Thymus (tissue), 11 donors: ENCODE measurements at regions not wholly inside any gene's neighbourhood (a gene's known extent, or its start where the extent isn't known, plus 50 kb on each side); places are given as distances from the start of the nearest gene placed in this dataset.

Source experiments
- DNase-seq, 9 donors: peaks; one replicate each; pipeline ENCODE4 v3.0.0-alpha.2; 2013; ENCODE audit warnings: low spot score in 9 of 9, low read depth in 6 of 9, missing footprints in 1 of 9
- H3K27ac ChIP-seq, 2 donors: one replicate each; pipeline ENCODE4 v1.5.1; 2013; ENCODE audit warnings: control low read depth in 1 of 2, low read depth in 1 of 2, low read length in 1 of 2, mild to moderate bottlenecking in 1 of 2, moderate library complexity in 1 of 2
- H3K27me3 ChIP-seq, 2 donors: one replicate each; pipeline ENCODE4 v1.5.1; 2013; ENCODE audit warnings: low read length in 1 of 2; ENCODE audit not compliant: control insufficient read depth in 2 of 2, insufficient read depth in 1 of 2
- H3K36me3 ChIP-seq, 2 donors: one replicate each; pipeline ENCODE4 v1.5.1; 2013; ENCODE audit warnings: low read length in 1 of 2, mild to moderate bottlenecking in 1 of 2, moderate library complexity in 1 of 2; ENCODE audit not compliant: control insufficient read depth in 2 of 2, insufficient read depth in 2 of 2
- H3K4me1 ChIP-seq, 2 donors: one replicate each; pipeline ENCODE4 v1.5.1; 2013; ENCODE audit warnings: low read length in 2 of 2; ENCODE audit not compliant: control insufficient read depth in 2 of 2, insufficient read depth in 2 of 2
- H3K4me3 ChIP-seq, 2 donors: one replicate each; pipeline ENCODE4 v1.5.1; 2013; ENCODE audit warnings: low read length in 2 of 2, control low read depth in 1 of 2, mild to moderate bottlenecking in 1 of 2
- H3K9me3 ChIP-seq, 2 donors: one replicate each; pipeline ENCODE4 v1.5.1; 2013; ENCODE audit warnings: low read length in 1 of 2, mild to moderate bottlenecking in 1 of 2; ENCODE audit not compliant: control insufficient read depth in 2 of 2, insufficient read depth in 1 of 2
- WGBS: extraction: QIAGEN DNeasy Blood & Tissue Kit; methylation state at CpG from one replicate; pipeline ENCODE4 v1.1.7; 2013; 5-methylcytosine and 5-hydroxymethylcytosine counted together
- donor health status: healthy.

GRCh38 chr15:96406291-96406690, 75.8 kb downstream of the NR2F2 start:
- 88% methylated on average over 3 of the region's 3 CpGs for WGBS
- no peak overlapping the region for H3K27ac ChIP-seq
- H3K27me3 ChIP-seq: peaks cover 40 to 46% of the 10 kb centered on the region in 2 donors

GRCh38 chr15:96406701-96407100, 76.2 kb downstream of the NR2F2 start:
- 70% methylated on average over 7 of the region's 7 CpGs for WGBS
- no peak for DNase-seq
- no peaks in the 10 kb centered on the region for H3K9me3 ChIP-seq
- H3K27ac ChIP-seq: no peak overlapping the region
- no peaks in the 10 kb centered on the region for H3K36me3 ChIP-seq
- H3K4me3 ChIP-seq: no peak overlapping the region
- no peaks in the 10 kb centered on the region for H3K4me1 ChIP-seq
- peaks cover 40 to 48% of the 10 kb centered on the region in 2 donors for H3K27me3 ChIP-seq

More at GRCh38 chr15:96406291-96406690, 75.8 kb downstream of the NR2F2 start:
- no peak overlapping the region for H3K4me3 ChIP-seq
- no peaks in the 10 kb centered on the region for H3K9me3 ChIP-seq
- H3K36me3 ChIP-seq: no peaks in the 10 kb centered on the region
- no peak for DNase-seq
- no peaks in the 10 kb centered on the region for H3K4me1 ChIP-seq

DNA sequence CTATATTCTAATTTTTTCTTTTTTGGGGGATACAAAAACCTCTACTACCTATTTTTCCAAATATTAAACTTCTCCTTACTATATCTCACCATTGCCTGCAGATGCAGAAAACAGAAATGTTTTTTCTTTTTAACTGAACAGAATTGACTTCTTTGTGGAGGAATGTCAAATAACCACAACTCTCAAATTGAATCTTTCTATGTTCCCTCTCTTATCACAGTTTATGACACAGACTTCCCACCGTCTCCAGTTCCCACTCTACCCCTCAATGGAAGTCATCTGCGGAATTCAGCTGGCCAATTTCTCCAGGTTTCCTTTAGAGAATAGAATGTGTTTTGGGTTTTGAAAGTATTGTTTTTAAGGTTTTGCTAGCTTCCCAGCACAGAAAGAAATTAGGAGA, 77.0 kb downstream of the NR2F2 start:
- H3K9me3 ChIP-seq: no peaks in the 10 kb centered on the region
- H3K4me3 ChIP-seq: no peak overlapping the region
- H3K36me3 ChIP-seq: no peaks in the 10 kb centered on the region
- no peak overlapping the region for H3K27ac ChIP-seq
- 39% methylated on average over 2 of the region's 2 CpGs for WGBS
- H3K27me3 ChIP-seq: peaks cover 45 to 56% of the 10 kb centered on the region in 2 donors
- H3K4me1 ChIP-seq: no peaks in the 10 kb centered on the region
- DNase-seq: no peak

DNA sequence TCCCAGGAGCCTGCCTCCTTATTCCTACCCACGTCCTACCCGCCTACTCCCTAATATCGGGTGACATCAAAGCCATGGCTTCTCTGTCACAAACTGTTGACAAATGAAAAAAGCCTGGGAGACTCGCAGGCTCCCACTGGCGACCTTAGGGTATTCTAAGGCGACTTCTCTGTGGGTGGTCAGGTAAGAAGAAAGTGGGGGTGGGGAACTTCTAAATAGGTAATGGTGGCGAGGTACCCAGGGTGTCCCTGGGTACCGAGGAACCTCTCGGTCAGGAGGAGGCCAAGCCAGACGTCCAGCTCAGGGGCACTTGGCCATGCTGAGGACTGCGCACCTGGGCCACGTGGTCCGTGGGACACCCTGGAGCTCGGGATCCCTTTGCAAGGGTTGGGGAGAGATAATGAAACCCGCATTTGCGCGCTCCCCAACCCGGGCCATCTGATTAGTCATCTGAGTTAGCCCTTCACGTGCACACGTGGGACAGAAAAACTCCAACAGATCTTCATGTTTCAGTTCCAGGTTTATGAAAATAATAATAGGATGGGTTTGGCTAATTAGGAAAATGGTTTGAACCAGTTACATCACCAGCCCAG, 78.2 kb downstream of the NR2F2 start:
- Histone ChIP-seq H3K27me3 (peaks cover 49 to 67% of the 10 kb centered on the region in 2 donors), H3K9me3 (no peaks in the 10 kb centered on the region), H3K4me1 (no peaks in the 10 kb centered on the region), H3K27ac (no peak overlapping the region), H3K4me3 (no peak overlapping the region), H3K36me3 (no peaks in the 10 kb centered on the region)
- WGBS: 8% methylated on average over 20 of the region's 20 CpGs
- DNase-seq: no peak

DNA sequence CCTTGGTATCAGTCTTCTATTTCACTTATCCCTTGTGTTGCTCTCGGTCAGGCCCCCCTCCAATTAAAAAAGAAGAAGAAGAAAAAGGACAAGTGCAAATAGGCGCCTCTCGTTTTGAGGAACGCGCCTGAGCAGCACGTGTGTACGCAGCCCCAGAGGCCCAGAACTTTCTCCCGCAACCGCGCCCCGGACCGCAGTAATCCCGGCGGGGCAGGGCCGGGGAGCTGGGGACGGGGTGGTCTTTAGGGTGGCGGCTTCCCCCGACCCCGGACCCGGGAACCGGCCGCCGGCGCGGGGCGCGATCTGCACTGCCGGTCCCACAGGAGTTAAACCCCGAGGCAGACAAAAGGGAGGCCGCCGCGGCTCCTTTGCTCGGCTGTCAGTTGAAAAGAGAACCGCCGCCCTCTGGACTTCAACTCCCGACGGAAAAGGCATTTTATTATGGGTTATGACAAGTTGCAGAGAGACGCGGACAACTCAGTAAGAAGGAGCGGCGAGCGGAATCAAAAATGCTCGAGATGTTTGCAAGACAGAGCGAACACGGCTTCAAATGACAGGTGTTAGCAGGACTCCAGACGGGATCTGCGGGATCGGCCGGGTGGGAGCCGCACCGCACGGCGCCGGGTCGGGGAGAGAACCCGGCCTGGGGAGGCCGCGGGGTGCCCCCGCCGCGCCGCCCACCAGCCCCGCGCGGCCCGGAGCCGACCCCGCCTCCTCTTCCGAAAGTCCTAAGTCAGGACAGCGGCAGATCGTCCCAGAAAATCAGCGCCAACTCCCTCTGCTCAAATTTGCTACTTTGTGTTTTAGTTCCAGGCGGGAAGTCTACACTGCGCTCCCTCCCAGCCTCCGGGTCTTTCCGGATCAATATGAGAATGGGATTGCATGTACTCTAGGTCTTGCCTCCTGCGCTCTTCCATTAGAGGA, 79.0 kb downstream of the NR2F2 start:
- H3K9me3 ChIP-seq: no peaks in the 10 kb centered on the region
- H3K27me3 ChIP-seq: peaks cover 49 to 74% of the 10 kb centered on the region in 2 donors
- no peak for DNase-seq
- no peak overlapping the region for H3K4me3 ChIP-seq
- WGBS: 6% methylated on average over 77 of the region's 77 CpGs
- no peak overlapping the region for H3K27ac ChIP-seq
- no peaks in the 10 kb centered on the region for H3K4me1 ChIP-seq
- no peaks in the 10 kb centered on the region for H3K36me3 ChIP-seq

DNA sequence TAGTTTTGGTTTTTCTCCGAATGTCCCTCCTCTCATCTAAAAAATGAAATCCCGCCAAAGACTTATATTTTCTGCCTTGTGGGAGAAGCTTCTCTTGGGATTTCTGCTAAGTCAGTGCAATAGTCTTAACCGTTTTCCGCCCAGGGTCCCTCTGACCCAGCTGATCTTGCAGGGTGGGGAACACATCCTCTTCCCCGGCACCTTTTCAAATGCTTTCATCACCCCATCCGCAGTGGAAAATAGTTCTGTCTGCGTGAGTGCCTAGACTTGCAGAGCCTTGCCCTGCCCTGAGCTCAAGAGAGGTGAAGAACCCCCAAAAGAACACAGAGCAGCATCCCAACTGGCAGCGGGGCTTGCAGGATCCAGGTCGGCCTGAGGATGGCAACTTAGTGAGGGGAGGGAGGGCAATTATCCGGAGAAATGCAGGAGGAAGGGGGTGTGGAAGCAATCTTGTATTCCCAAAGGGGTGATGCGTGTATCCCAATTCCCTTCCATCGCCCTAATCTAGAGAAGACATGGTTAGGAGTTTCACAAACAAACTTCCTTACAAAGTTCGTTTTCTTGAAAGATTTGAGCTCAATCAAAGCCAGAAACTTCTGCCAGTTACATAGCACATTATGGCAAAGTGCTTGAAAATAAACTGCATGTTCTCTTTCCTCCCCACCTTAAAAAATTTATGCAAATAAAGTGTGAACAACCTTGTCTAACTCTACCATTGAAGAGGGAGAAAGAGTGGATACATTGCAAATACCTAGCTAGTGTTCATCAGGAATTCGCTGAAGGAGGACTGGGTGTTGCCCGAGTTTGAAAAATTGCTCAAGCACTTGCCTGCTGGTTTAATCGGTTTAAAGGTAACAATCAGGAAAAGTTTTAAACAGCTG, 79.9 kb downstream of the NR2F2 start:
- H3K27me3 ChIP-seq: peaks cover 57 to 84% of the 10 kb centered on the region in 2 donors
- H3K36me3 ChIP-seq: no peaks in the 10 kb centered on the region
- no peaks in the 10 kb centered on the region for H3K9me3 ChIP-seq
- no peaks in the 10 kb centered on the region for H3K4me1 ChIP-seq
- no peak overlapping the region for H3K4me3 ChIP-seq
- H3K27ac ChIP-seq: no peak overlapping the region
- WGBS: 7% methylated on average over 16 of the region's 16 CpGs
- DNase-seq: no peak

DNA sequence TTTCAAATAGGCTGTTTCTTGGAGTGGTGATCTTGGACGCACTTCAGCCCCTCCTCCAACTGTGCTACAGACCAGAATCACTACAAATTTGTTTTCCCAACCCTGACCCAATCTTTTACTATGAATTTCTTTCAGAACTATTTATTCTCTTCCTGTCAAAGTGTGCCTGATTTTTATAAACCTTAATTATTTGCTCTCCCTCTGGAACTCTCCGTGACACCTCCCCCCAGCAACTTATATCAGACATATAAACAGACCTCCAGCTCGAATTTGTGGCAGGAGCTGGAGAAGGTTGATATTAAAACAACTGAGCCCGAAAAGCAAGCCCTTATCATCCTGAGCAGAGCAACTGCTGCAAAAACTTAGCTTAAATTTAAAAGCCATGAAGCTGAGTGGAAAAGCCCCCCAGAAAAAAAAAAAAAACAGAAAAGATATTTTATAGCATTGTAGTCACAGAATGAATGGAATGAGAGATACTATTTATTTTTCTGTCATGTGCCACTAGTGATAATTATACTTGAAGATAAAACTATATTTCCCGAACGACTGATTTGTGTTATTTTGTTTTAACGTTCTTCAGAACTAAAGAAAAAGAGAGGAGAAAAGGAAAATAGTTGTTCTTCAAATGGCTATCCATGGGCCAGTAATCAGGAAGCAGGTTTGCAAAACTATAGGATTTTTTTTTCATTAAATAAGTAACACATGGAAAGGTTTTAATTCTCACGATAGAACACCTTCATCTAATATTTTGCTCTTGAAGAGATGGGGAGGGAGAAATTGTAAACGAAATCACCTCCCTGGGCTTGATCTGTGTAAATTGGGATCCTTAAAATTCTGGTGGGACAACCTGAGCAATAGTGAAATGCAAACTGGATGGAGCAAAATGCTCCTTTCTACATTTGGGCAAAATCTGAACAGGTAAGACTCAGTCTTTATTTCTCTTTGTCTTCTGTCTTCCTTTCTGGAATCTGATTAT, 80.8 kb downstream of the NR2F2 start:
- WGBS: 7% methylated on average over 9 of the region's 9 CpGs
- H3K27me3 ChIP-seq: peaks cover 61 to 91% of the 10 kb centered on the region in 2 donors
- no peak overlapping the region for H3K27ac ChIP-seq
- DNase-seq: no peak
- no peaks in the 10 kb centered on the region for H3K4me1 ChIP-seq
- no peaks in the 10 kb centered on the region for H3K36me3 ChIP-seq
- no peaks in the 10 kb centered on the region for H3K9me3 ChIP-seq
- no peak overlapping the region for H3K4me3 ChIP-seq
